NB4 (cell line): ENCODE measurements at regions not wholly inside any gene's neighbourhood (a gene's known extent, or its start where the extent isn't known, plus 50 kb on each side); places are given as distances from the start of the nearest gene placed in this dataset.

Experiments
- DNase-seq: peaks from one replicate; pipeline ENCODE4 v3.0.0; 2010; ENCODE audit warnings: low read depth
- H3K4me3 ChIP-seq: one replicate; pipeline ENCODE4 v1.5.1; 2011; ENCODE audit warnings: mild to moderate bottlenecking, low read depth, low read length, moderate library complexity
- MYC ChIP-seq: IDR thresholded peaks from 2 replicates; pipeline ENCODE4 v1.6.1; 2011; ENCODE audit warnings: low read depth, low read length
- POLR2A ChIP-seq: IDR thresholded peaks from 2 replicates; pipeline ENCODE4 v1.6.1; 2011; ENCODE audit warnings: mild to moderate bottlenecking; ENCODE audit not compliant: insufficient read length; ENCODE audit errors: extremely low read depth
- TF ChIP-seq, protein P1 (sequence below): IDR thresholded peaks from one replicate; pipeline ENCODE4 v1.5.1; 2012; ENCODE audit warnings: low read depth, low read length
- TF ChIP-seq, protein P2 (sequence below): IDR thresholded peaks from 2 replicates; pipeline ENCODE4 v1.6.1; 2011; ENCODE audit warnings: low read depth, low read length

DNA sequence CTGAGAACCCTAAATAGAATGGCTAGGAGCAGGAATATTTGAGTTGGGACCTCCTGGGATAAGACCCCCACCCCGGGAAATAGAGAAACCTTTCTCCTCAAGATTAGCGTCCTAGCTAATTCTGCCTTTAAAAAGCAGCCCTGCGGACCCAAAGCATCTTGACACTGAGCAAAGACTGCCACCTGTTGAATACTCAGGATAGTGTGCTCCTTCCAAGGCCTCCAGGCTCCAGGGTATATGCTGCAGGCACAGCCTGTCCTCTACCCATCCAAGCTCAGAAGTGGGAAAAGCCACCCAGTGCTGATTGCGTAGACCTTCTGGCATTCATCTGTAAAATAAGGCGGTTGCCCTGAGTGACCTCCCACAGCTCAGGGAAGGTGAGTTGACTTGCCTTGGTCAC, 456.2 kb upstream of the DYNLRB2 start:
- DNase-seq = peak; percentile 48
- H3K4me3 ChIP-seq = no peak overlapping the region
- TF ChIP-seq, protein P1, sequence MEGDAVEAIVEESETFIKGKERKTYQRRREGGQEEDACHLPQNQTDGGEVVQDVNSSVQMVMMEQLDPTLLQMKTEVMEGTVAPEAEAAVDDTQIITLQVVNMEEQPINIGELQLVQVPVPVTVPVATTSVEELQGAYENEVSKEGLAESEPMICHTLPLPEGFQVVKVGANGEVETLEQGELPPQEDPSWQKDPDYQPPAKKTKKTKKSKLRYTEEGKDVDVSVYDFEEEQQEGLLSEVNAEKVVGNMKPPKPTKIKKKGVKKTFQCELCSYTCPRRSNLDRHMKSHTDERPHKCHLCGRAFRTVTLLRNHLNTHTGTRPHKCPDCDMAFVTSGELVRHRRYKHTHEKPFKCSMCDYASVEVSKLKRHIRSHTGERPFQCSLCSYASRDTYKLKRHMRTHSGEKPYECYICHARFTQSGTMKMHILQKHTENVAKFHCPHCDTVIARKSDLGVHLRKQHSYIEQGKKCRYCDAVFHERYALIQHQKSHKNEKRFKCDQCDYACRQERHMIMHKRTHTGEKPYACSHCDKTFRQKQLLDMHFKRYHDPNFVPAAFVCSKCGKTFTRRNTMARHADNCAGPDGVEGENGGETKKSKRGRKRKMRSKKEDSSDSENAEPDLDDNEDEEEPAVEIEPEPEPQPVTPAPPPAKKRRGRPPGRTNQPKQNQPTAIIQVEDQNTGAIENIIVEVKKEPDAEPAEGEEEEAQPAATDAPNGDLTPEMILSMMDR = peak; percentile 30
- TF ChIP-seq, protein P2, sequence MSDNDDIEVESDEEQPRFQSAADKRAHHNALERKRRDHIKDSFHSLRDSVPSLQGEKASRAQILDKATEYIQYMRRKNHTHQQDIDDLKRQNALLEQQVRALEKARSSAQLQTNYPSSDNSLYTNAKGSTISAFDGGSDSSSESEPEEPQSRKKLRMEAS = no peak

DNA sequence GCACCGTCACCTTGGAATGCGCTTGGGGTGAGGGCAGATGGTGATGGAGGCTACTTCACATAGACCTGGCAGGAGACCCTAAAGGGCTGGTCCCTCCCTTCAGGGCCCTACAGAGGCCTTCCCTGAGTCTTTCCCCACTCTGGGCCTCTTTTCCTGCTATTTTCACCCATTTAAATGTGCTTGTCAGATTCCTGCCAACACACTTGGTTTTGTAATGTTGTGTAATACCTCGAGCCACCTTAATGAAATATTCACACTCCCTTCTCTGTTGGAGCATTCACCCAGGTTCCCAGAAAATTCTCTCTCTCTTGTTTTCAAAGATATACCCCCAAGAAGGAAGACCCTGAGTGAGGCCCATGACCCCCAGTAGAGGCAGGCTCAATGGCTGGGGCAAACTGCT, 456.6 kb upstream of the DYNLRB2 start:
- H3K4me3 ChIP-seq = no peak overlapping the region
- TF ChIP-seq, protein P2 = no peak
- TF ChIP-seq, protein P1 = no peak
- no peak for TF ChIP-seq MYC
- no peak for TF ChIP-seq POLR2A
- no peak for DNase-seq

DNA sequence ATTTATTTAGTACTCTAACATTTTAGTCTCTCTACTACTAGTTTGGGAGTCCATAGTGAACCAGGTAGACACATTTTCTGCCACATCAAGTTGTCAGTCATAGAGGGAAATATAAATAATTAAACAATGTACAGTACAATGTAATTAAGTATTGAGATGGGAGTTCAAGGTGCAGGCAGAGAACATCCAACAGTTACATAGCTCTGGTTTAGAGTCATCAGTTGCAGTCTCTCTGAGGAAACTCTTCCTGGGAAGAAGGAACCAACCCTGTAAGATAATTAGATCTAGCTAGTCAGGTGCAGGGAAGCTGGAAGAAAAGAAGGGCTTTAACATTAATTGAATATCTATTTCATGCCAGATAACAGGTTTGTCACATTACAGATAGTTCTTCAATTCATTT, 457.9 kb upstream of the DYNLRB2 start:
- no peak for DNase-seq
- H3K4me3 ChIP-seq = no peak overlapping the region
- TF ChIP-seq, protein P2 = no peak
- TF ChIP-seq POLR2A (no peak), MYC (no peak)
- TF ChIP-seq, protein P1 = no peak

DNA sequence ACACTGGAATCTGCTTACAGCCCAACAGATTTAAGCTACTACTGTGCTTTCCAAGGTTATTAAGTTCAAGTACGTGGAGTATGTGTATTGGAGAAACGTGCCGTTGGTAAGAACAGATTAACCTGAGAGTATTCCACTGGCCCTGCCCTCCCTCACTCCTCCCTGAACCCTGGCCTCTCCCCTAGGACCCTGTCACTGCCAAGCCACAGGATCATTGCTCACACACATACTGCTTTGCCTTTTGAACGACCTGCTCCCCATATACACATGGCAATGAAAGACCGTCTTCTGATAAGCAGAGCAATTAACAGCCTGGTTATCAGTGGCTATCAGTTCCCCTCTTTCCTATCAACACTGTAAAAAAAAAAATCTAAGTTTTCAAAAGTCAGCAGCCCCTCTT, 458.9 kb upstream of the DYNLRB2 start:
- DNase-seq = no peak
- no peak overlapping the region for H3K4me3 ChIP-seq
- TF ChIP-seq POLR2A = no peak
- TF ChIP-seq MYC = no peak
- TF ChIP-seq, protein P1 = no peak
- TF ChIP-seq, protein P2 = no peak

DNA sequence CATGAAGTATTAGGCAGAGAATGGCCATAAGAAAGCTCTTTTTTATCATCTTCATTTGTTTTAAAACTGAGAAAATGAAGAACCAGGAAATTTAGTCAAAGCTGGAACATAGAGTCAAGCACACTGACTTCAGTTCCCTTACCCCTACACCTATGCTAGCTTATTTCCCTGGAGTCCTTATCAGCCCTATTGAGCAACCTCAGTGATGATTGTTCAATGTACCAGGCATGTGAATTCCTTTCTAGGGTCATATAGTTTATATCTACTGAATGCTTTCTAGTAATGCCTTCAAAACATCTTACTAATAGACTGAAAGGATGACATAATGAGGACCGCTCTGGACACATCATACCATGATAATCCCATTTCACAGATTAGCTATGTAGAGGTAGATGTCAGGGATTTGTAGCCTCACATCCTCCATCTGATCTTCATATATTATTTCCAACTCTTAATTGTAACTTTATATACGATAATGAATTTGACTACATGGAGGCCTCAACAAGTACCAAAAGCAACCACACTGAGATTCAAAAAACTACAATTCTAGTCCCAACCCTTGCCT, 460.4 kb upstream of the DYNLRB2 start:
- no peak for TF ChIP-seq POLR2A
- no peak for DNase-seq
- no peak overlapping the region for H3K4me3 ChIP-seq

DNA sequence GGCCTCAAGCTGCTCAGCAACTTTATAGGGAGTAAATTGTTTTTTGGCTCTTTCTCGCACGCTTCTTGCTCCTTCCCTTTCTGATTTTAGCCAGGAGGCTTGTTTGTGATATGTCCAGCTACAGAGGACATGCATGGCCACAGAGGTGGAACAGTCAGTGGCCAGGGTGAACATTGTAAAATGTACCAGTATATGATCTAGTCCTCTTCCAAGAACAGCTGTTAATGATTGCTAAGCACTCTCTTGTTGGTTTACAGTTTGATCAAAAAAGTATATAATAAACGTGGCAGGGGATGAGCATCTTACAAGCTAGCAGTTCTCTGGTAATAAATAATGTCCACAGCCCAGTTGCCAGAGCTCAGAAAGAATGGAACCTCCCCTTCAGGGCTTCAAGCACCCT, 461.7 kb upstream of the DYNLRB2 start:
- TF ChIP-seq, protein P2 = no peak
- no peak for TF ChIP-seq POLR2A
- TF ChIP-seq, protein P1 = no peak
- TF ChIP-seq MYC = no peak
- no peak for DNase-seq
- H3K4me3 ChIP-seq = no peak overlapping the region
